ENCODE measurements at regions not wholly inside any gene's neighbourhood (a gene's known extent, or its start where the extent isn't known, plus 50 kb on each side); places are given as distances from the start of the nearest gene placed in this dataset.

DNA sequence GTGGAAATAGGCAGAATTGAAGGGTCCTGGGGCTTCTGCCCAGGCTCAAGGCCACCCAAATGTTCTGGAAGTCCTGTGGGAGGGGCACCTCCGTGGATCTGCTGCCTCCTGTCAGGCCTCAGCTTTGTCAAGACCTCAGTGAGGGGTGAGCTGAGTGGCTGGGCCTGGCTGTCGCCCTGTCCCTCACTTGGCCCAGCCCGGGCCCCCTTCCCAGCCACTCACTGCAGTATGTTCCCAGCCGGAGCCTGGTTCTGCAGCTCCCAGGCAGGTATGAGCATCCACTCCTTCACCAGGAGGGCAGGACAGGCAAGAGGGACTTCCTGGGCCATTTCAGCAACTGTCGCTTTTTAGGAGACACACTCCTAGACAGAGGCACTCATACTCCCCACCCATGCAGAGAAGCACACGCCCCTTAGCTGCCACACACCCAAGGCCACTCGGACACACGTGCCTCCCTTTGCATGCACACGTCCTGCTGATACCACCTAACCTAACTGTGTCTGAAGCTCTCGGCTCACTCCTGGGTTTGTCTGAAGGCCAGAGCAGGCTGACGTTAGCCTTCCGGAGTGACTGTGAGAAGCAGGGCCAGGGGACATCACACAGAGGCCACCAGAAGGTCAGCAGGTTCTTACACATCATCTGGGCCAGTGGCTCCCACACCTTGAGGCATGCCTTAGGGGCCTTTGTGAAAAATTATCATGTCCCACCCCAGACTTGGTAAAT is 72.2 kb upstream of the COL13A1 start:
- Mint-ChIP-seq H3K36me3 (ENCODE audit: low read depth) (no peaks in the 10 kb centered on the region), H3K9me3 (no peaks in the 10 kb centered on the region), H3K27ac (no peak overlapping the region), H3K4me1 (ENCODE audit: low read depth) (peaks cover 32% of the 10 kb centered on the region), H3K27me3 (ENCODE audit: insufficient read depth) (peaks cover 9% of the 10 kb centered on the region), H3K4me3 (no peak overlapping the region)
- TF ChIP-seq, protein P1, sequence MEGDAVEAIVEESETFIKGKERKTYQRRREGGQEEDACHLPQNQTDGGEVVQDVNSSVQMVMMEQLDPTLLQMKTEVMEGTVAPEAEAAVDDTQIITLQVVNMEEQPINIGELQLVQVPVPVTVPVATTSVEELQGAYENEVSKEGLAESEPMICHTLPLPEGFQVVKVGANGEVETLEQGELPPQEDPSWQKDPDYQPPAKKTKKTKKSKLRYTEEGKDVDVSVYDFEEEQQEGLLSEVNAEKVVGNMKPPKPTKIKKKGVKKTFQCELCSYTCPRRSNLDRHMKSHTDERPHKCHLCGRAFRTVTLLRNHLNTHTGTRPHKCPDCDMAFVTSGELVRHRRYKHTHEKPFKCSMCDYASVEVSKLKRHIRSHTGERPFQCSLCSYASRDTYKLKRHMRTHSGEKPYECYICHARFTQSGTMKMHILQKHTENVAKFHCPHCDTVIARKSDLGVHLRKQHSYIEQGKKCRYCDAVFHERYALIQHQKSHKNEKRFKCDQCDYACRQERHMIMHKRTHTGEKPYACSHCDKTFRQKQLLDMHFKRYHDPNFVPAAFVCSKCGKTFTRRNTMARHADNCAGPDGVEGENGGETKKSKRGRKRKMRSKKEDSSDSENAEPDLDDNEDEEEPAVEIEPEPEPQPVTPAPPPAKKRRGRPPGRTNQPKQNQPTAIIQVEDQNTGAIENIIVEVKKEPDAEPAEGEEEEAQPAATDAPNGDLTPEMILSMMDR (IDR thresholded peaks at IDR 0.05), result no peak
- DNase-seq, result no peak

- H3K36me3 Mint-ChIP-seq (ENCODE audit: low read depth), result no peaks in the 10 kb centered on the region
- peaks cover 13% of the 10 kb centered on the region for H3K27me3 Mint-ChIP-seq (ENCODE audit: insufficient read depth)
- H3K4me3 Mint-ChIP-seq, result no peak overlapping the region
- peaks cover 38% of the 10 kb centered on the region for H3K4me1 Mint-ChIP-seq (ENCODE audit: low read depth)
- TF ChIP-seq, protein P1 (IDR thresholded peaks at IDR 0.05), result no peak
- DNase-seq, result no peak
- H3K27ac Mint-ChIP-seq, result no peak overlapping the region
- no peaks in the 10 kb centered on the region for H3K9me3 Mint-ChIP-seq
These were observed 71.2 kb upstream of the COL13A1 start for GRCh38 chr10:69730251-69731156.

DNA sequence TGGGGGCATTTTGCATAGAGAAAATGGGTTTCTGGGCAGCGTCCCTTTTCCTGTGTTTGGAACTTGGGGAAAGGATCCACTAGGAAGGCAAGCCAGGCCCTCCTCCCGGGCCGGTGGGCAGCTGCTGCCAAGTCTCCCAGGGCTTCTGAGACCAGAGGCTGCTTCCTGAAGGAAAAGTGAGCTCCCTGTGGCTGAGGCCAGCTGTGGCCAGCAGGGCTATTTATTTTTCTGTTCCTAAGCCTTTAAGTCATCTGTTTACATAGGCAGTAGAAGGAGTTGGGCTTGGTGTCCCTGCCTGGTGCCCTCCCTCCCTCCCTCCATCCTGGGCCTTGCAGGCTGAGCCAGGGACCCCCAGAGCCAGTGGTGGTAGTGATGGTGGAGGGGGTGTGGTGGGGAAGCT is 70.5 kb upstream of the COL13A1 start:
- H3K9me3 Mint-ChIP-seq, result no peaks in the 10 kb centered on the region
- no peak overlapping the region; the same call in 1 of the 2 replicates for H3K27ac Mint-ChIP-seq
- DNase-seq, result peak; percentile 33
- TF ChIP-seq, protein P1 (IDR thresholded peaks at IDR 0.05), result peak; percentile 18; the same call in 1 of the 2 replicates
- peaks cover 9% of the 10 kb centered on the region for H3K27me3 Mint-ChIP-seq (ENCODE audit: insufficient read depth)
- no peak overlapping the region for H3K4me3 Mint-ChIP-seq
- H3K4me1 Mint-ChIP-seq (ENCODE audit: low read depth), result peaks cover 38% of the 10 kb centered on the region
- H3K36me3 Mint-ChIP-seq (ENCODE audit: low read depth), result no peaks in the 10 kb centered on the region

- Mint-ChIP-seq H3K4me1 (ENCODE audit: low read depth) (peaks cover 38% of the 10 kb centered on the region), H3K9me3 (no peaks in the 10 kb centered on the region), H3K27ac (no peak overlapping the region; the same call in 1 of the 2 replicates), H3K4me3 (no peak overlapping the region), H3K36me3 (ENCODE audit: low read depth) (no peaks in the 10 kb centered on the region), H3K27me3 (ENCODE audit: insufficient read depth) (peaks cover 7% of the 10 kb centered on the region)
- TF ChIP-seq, protein P1 (IDR thresholded peaks at IDR 0.05), result no peak
- DNase-seq, result no peak
These were observed 70.0 kb upstream of the COL13A1 start for GRCh38 chr10:69731698-69732097.

DNA sequence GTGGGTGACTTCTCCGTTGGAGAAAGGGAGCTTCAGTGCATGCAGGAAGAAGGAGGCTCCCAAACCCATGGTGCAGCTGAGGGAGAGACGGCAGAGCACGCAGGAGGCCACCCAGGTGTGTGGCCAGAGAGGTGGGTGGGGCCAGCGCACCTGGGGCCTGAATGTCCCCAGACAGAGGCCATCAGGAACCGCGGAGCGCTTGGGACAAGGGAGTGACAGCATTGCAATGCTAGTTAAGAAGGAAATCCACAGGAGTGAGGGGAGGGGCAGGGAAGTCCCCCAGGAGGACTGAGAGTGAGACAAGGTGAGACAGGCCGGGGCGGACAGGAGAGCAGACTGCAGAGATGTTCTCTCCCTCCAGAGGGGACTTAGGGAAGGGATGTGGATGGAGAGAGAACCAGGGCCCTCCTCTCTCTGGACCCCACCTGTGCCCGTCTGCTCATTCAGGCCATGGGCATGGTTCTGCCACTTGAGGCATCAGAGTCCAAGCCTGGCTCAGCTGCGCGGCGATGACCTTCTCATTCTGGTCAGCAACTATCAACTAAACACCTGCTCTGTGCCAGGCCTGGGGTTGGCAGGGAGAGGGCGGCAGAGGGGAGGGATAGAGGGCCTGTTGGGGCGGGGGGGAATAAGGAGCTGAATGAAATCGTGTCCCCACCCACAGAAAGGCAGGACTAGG is 69.4 kb upstream of the COL13A1 start:
- DNase-seq, result no peak
- Mint-ChIP-seq H3K27ac (no peak overlapping the region), H3K36me3 (ENCODE audit: low read depth) (no peaks in the 10 kb centered on the region), H3K27me3 (ENCODE audit: insufficient read depth) (peaks cover 7% of the 10 kb centered on the region), H3K9me3 (no peaks in the 10 kb centered on the region), H3K4me3 (no peak overlapping the region), H3K4me1 (ENCODE audit: low read depth) (peaks cover 38% of the 10 kb centered on the region)
- TF ChIP-seq, protein P1 (IDR thresholded peaks at IDR 0.05), result no peak

All from HFFc6 (cell line).